Activated CD4-positive, alpha-beta T cell treated with anti-CD3 and anti-CD28 coated beads, Interleukin-2, amount 50 U/mL, for 16 hours (primary cell): ENCODE measurements at regions not wholly inside any gene's neighbourhood (a gene's known extent, or its start where the extent isn't known, plus 50 kb on each side); places are given as distances from the start of the nearest gene placed in this dataset.
"Not testable (repeated sequence)": the region's sequence is repeated elsewhere in the genome, so short reads cannot be mapped to it uniquely, and the experiment has no call there.

Experiments used
- DNase-seq: peaks from one replicate; pipeline ENCODE4 v3.0.0-alpha.2; 2020

- DNase-seq, result no peak
These were observed 167.1 kb downstream of the PRL start for GRCh38 chr6:22129751-22130150.

- no peak for DNase-seq
These were observed 164.2 kb downstream of the PRL start for GRCh38 chr6:22132656-22133055.

GRCh38 chr6:22133357-22133756 lies 163.5 kb downstream of the PRL start:
- no peak for DNase-seq

GRCh38 chr6:22134308-22134707 lies 162.5 kb downstream of the PRL start:
- no peak for DNase-seq

GRCh38 chr6:22135395-22135794 lies 161.4 kb downstream of the PRL start:
- no peak for DNase-seq

GRCh38 chr6:22140736-22141135 lies 156.1 kb downstream of the PRL start:
- not testable (repeated sequence) for DNase-seq

GRCh38 chr6:22141241-22141745 lies 155.5 kb downstream of the PRL start:
- no peak for DNase-seq

GRCh38 chr6:22142856-22143255 lies 154.0 kb downstream of the PRL start:
- DNase-seq, result no peak

GRCh38 chr6:22145376-22145775 lies 151.5 kb downstream of the PRL start:
- no peak for DNase-seq

- DNase-seq, result no peak
These were observed 150.8 kb downstream of the PRL start for GRCh38 chr6:22145823-22146677.

- DNase-seq, result no peak
These were observed 150.2 kb downstream of the PRL start for GRCh38 chr6:22146678-22146930.

GRCh38 chr6:22146931-22147701 lies 149.7 kb downstream of the PRL start:
- DNase-seq, result no peak

GRCh38 chr6:22147921-22148776 lies 148.7 kb downstream of the PRL start:
- no peak for DNase-seq

- no peak for DNase-seq
These were observed 147.7 kb downstream of the PRL start for GRCh38 chr6:22149096-22149495.

GRCh38 chr6:22149501-22150367 lies 147.1 kb downstream of the PRL start:
- DNase-seq, result no peak

GRCh38 chr6:22150368-22151035 lies 146.3 kb downstream of the PRL start:
- DNase-seq, result no peak

- DNase-seq, result no peak
These were observed 144.9 kb downstream of the PRL start for GRCh38 chr6:22151892-22152291.

- DNase-seq, result no peak
These were observed 144.0 kb downstream of the PRL start for GRCh38 chr6:22152841-22153240.

- DNase-seq, result no peak
These were observed 143.3 kb downstream of the PRL start for GRCh38 chr6:22153384-22154158.

GRCh38 chr6:22155551-22155950 lies 141.3 kb downstream of the PRL start:
- no peak for DNase-seq

- no peak for DNase-seq
These were observed 139.6 kb downstream of the PRL start for GRCh38 chr6:22157233-22157632.
